ENCODE measurements at regions not wholly inside any gene's neighbourhood (a gene's known extent, or its start where the extent isn't known, plus 50 kb on each side); places are given as distances from the start of the nearest gene placed in this dataset.

DNA sequence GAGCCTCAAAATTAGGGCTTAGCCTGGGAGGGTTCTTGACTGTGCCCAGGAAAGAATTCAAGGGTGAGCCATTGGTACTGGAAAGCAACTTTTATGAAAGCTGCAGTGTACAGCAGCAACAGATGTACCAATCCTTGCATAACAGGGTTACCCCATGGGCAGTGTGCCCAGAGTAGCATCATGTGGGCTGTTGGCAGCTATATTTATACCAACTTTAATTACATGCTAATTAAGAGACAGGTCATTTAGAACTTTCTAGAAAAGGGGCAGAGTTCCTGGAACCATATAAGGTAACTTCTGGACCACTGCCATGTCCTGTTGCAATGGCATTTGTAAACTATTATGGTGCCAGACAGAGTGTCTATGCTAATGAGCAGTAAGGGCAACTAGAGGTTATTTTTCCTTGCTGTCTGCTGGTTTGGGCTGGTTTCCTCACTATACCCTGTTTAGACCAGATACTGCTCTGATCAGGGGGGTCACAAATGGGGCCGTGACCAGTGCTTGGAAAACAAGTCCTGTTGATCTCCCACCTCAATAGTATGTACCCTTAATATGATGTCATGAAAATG lies 1120.5 kb upstream of the RAG2 start:
- intact Hi-C loops (cut with DNase I, micrococcal nuclease): no loop called here
- ATAC-seq: no peak

GRCh38 chr11:37712251-37712650 lies 1114.2 kb upstream of the RAG2 start:
- intact Hi-C loops (cut with DNase I, micrococcal nuclease): no loop called here
- no peak for ATAC-seq

More for the DNA sequence above, 1120.5 kb upstream of the RAG2 start:
- no peak for DNase-seq
- no peaks in the 10 kb centered on the region for H3K4me1 ChIP-seq (ENCODE audit: low read depth)
- peaks cover 4% of the 10 kb centered on the region for H3K9me3 ChIP-seq
- no peak overlapping the region for H3K4me3 ChIP-seq
- no peaks in the 10 kb centered on the region for H3K36me3 ChIP-seq (ENCODE audit: low read depth)
- TF ChIP-seq, protein P1, sequence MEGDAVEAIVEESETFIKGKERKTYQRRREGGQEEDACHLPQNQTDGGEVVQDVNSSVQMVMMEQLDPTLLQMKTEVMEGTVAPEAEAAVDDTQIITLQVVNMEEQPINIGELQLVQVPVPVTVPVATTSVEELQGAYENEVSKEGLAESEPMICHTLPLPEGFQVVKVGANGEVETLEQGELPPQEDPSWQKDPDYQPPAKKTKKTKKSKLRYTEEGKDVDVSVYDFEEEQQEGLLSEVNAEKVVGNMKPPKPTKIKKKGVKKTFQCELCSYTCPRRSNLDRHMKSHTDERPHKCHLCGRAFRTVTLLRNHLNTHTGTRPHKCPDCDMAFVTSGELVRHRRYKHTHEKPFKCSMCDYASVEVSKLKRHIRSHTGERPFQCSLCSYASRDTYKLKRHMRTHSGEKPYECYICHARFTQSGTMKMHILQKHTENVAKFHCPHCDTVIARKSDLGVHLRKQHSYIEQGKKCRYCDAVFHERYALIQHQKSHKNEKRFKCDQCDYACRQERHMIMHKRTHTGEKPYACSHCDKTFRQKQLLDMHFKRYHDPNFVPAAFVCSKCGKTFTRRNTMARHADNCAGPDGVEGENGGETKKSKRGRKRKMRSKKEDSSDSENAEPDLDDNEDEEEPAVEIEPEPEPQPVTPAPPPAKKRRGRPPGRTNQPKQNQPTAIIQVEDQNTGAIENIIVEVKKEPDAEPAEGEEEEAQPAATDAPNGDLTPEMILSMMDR (IDR thresholded peaks at IDR 0.05): no peak

GRCh38 chr11:37710031-37710430 lies 1112.0 kb upstream of the RAG2 start:
- ATAC-seq (no peak), DNase-seq (no peak)
- intact Hi-C loops (cut with DNase I, micrococcal nuclease): no loop called here
- TF ChIP-seq, protein P1 (IDR thresholded peaks at IDR 0.05): no peak
- peaks cover 7% of the 10 kb centered on the region for H3K9me3 ChIP-seq
- H3K4me3 ChIP-seq: no peak overlapping the region
- no peaks in the 10 kb centered on the region for H3K4me1 ChIP-seq (ENCODE audit: low read depth)
- H3K36me3 ChIP-seq (ENCODE audit: low read depth): no peaks in the 10 kb centered on the region

More at GRCh38 chr11:37712251-37712650, 1114.2 kb upstream of the RAG2 start:
- Histone ChIP-seq H3K4me3 (no peak overlapping the region), H3K9me3 (peaks cover 7% of the 10 kb centered on the region), H3K4me1 (ENCODE audit: low read depth) (no peaks in the 10 kb centered on the region), H3K36me3 (ENCODE audit: low read depth) (no peaks in the 10 kb centered on the region)
- TF ChIP-seq, protein P1 (IDR thresholded peaks at IDR 0.05): no peak
- DNase-seq: no peak

GRCh38 chr11:37704791-37705190 lies 1106.8 kb upstream of the RAG2 start:
- no peaks in the 10 kb centered on the region for H3K36me3 ChIP-seq (ENCODE audit: low read depth)
- no peaks in the 10 kb centered on the region for H3K4me1 ChIP-seq (ENCODE audit: low read depth)
- TF ChIP-seq, protein P1 (IDR thresholded peaks at IDR 0.05): no peak
- H3K9me3 ChIP-seq: peaks cover 8% of the 10 kb centered on the region
- intact Hi-C loops (cut with DNase I, micrococcal nuclease): no loop called here
- DNase-seq (no peak), ATAC-seq (no peak)
- H3K4me3 ChIP-seq: no peak overlapping the region

GRCh38 chr11:37699644-37700043 lies 1101.6 kb upstream of the RAG2 start:
- intact Hi-C loops (cut with DNase I, micrococcal nuclease): no loop called here
- DNase-seq: no peak
- Histone ChIP-seq H3K4me1 (ENCODE audit: low read depth) (no peaks in the 10 kb centered on the region), H3K4me3 (no peak overlapping the region), H3K9me3 (peaks cover 25% of the 10 kb centered on the region), H3K36me3 (ENCODE audit: low read depth) (no peaks in the 10 kb centered on the region)
- TF ChIP-seq, protein P1 (IDR thresholded peaks at IDR 0.05): no peak
- ATAC-seq: no peak

GRCh38 chr11:37695283-37695682 lies 1097.2 kb upstream of the RAG2 start:
- intact Hi-C loops (cut with DNase I, micrococcal nuclease): no loop called here
- TF ChIP-seq, protein P1 (IDR thresholded peaks at IDR 0.05): no peak
- no peak for DNase-seq

More at GRCh38 chr11:37695283-37695682, 1097.2 kb upstream of the RAG2 start:
- Histone ChIP-seq H3K4me3 (no peak overlapping the region), H3K4me1 (ENCODE audit: low read depth) (no peaks in the 10 kb centered on the region), H3K36me3 (ENCODE audit: low read depth) (no peaks in the 10 kb centered on the region), H3K9me3 (peaks cover 45% of the 10 kb centered on the region)
- ATAC-seq: no peak

Measured in mucosa of descending colon (tissue), 3 donors.